Suprapubic skin (tissue), 3 donors: ENCODE measurements at regions not wholly inside any gene's neighbourhood (a gene's known extent, or its start where the extent isn't known, plus 50 kb on each side); places are given as distances from the start of the nearest gene placed in this dataset.

ENCODE experiments used
- CTCF ChIP-seq, 2 donors: fragments of 200-600 bp in 1 of 2; fragments of 450-650 bp in 1 of 2; sonication (generic) in 1 of 2; IDR thresholded peaks; one replicate each; pipeline ENCODE4 v1.5.1; 2016 to 2019; ENCODE audit warnings: antibody characterized with exemption in 2 of 2, mild to moderate bottlenecking in 1 of 2, moderate library complexity in 1 of 2
- POLR2A ChIP-seq, 2 donors: fragments of 450-650 bp; IDR thresholded peaks; one replicate each; pipeline ENCODE4 v1.6.1; 2017; ENCODE audit warnings: antibody characterized with exemption in 2 of 2, mild to moderate bottlenecking in 2 of 2, moderate library complexity in 2 of 2

GRCh38 chr1:68873144-68873543 lies 376.3 kb upstream of the DEPDC1 start:
- TF ChIP-seq CTCF (IDR thresholded peaks at IDR 0.05), result no peak
- TF ChIP-seq POLR2A (IDR thresholded peaks at IDR 0.05), result no peak
